Stomach (tissue), 8 donors: ENCODE measurements at regions not wholly inside any gene's neighbourhood (a gene's known extent, or its start where the extent isn't known, plus 50 kb on each side); places are given as distances from the start of the nearest gene placed in this dataset.

ENCODE experiments used
- DNase-seq, 2 donors: peaks; one replicate each; pipeline versions ENCODE4 v3.0.0 to v3.0.0-alpha.2; 2013 to 2019
- H3K27ac ChIP-seq, 5 donors: fragments of 200-600 bp in 4 of 5; sonication (generic) in 4 of 5; one replicate each; pipeline ENCODE4 v1.5.1; 2013 to 2019; ENCODE audit warnings: mild to moderate bottlenecking in 1 of 5, moderate library complexity in 1 of 5
- H3K27me3 ChIP-seq, 3 donors: fragments of 200-600 bp; sonication (generic); one replicate each; pipeline ENCODE4 v1.5.1; 2017 to 2019; ENCODE audit warnings: mixed run types in 1 of 3
- H3K36me3 ChIP-seq, 4 donors: fragments of 200-600 bp; sonication (generic); 1 replicate in 3 of 4; 2 replicates in 1 of 4; pipeline ENCODE4 v1.5.1; 2016 to 2019
- H3K4me1 ChIP-seq, 4 donors: fragments of 200-600 bp; sonication (generic); one replicate each; pipeline ENCODE4 v1.5.1; 2016 to 2019
- H3K4me3 ChIP-seq, 4 donors: fragments of 200-600 bp; sonication (generic) in 3 of 4; one replicate each; pipeline ENCODE4 v1.5.1; 2016 to 2019; ENCODE audit warnings: mild to moderate bottlenecking in 1 of 4
- H3K9me3 ChIP-seq, 4 donors: fragments of 200-600 bp; sonication (generic); one replicate each; pipeline ENCODE4 v1.5.1; 2016 to 2019
- CTCF ChIP-seq, 7 experiments: fragments of 450-650 bp in 4 of 7; fragments of 200-600 bp in 3 of 7; sonication (generic) in 3 of 7; IDR thresholded peaks; one replicate each; pipeline ENCODE4 v1.5.1; 2016 to 2019; ENCODE audit warnings: antibody characterized with exemption in 7 of 7, control low read depth in 2 of 7, mild to moderate bottlenecking in 1 of 7
- EP300 ChIP-seq: sonication (generic); formaldehyde crosslinking; IDR thresholded peaks from one replicate; pipeline ENCODE4 v1.6.1; 2017; ENCODE audit warnings: antibody characterized with exemption
- POLR2A ChIP-seq, 4 donors: fragments of 450-650 bp; IDR thresholded peaks; one replicate each; pipeline ENCODE4 v1.6.1; 2016; ENCODE audit warnings: antibody characterized with exemption in 4 of 4, control low read depth in 2 of 4, mild to moderate bottlenecking in 1 of 4, moderate library complexity in 1 of 4
- POLR2AphosphoS5 ChIP-seq, 3 donors: sonication (generic); formaldehyde crosslinking; IDR thresholded peaks; one replicate each; pipeline ENCODE4 v1.6.1; 2016; ENCODE audit warnings: antibody characterized with exemption in 3 of 3
- WGBS, 5 donors: extraction: QIAGEN DNeasy Blood & Tissue Kit in 3 of 5; methylation state at CpG; one replicate each; pipeline versions ENCODE4 v1.1.5 to v1.1.7; 2013 to 2018; 5-methylcytosine and 5-hydroxymethylcytosine counted together
- intact Hi-C: fragments of 100-400 bp; cut with DNase I; formaldehyde crosslinking; loops from one replicate; pipeline ENCODE4 v1.15.1; 2023; ENCODE audit warnings: low total_unique reads
- donor health status: healthy with polysubstance abuse.
- donor health status: Bipolar disorder and iron deficiency.
- donor health status: healthy.

GRCh38 chr13:34719060-34719875, 222.8 kb upstream of the NBEA start:
- H3K36me3 ChIP-seq, result no peaks in the 10 kb centered on the region
- 78 to 87% (median 85%) methylated on average over 4 of the region's 4 CpGs for WGBS, 5 donors
- intact Hi-C loops, result no loop called here
- TF ChIP-seq CTCF (IDR thresholded peaks at IDR 0.05), result no peak
- H3K4me3 ChIP-seq, result no peak overlapping the region
- H3K9me3 ChIP-seq, result peaks cover 0 to 4% (median 0%) of the 10 kb centered on the region in 4 donors
- no peak overlapping the region for H3K27ac ChIP-seq
- DNase-seq, result no peak
- no peaks in the 10 kb centered on the region for H3K27me3 ChIP-seq
- H3K4me1 ChIP-seq, result no peaks in the 10 kb centered on the region

- intact Hi-C loops, result no loop called here
- Histone ChIP-seq H3K4me3 (no peak overlapping the region), H3K27ac (no peak overlapping the region), H3K36me3 (no peaks in the 10 kb centered on the region), H3K4me1 (no peaks in the 10 kb centered on the region), H3K9me3 (peaks cover 0 to 4% (median 0%) of the 10 kb centered on the region in 4 donors), H3K27me3 (no peaks in the 10 kb centered on the region)
- DNase-seq, result no peak
- TF ChIP-seq EP300, result no peak
- no peak for TF ChIP-seq POLR2AphosphoS5 (IDR thresholded peaks at IDR 0.05)
- TF ChIP-seq POLR2A (IDR thresholded peaks at IDR 0.05), result no peak
- no peak for TF ChIP-seq CTCF (IDR thresholded peaks at IDR 0.05)
- 29 to 80% (median 68%) methylated on average over 2 of the region's 2 CpGs for WGBS, 5 donors
Observed at GRCh38 chr13:34720618-34721017, 221.5 kb upstream of the NBEA start.

- Histone ChIP-seq H3K4me3 (no peak overlapping the region), H3K36me3 (no peaks in the 10 kb centered on the region), H3K4me1 (no peaks in the 10 kb centered on the region), H3K27ac (no peak overlapping the region), H3K27me3 (no peaks in the 10 kb centered on the region), H3K9me3 (peaks cover 0 to 4% (median 0%) of the 10 kb centered on the region in 4 donors)
- WGBS, 5 donors, result 55 to 74% (median 65%) methylated on average over 3 of the region's 3 CpGs
- TF ChIP-seq EP300 (no peak), POLR2AphosphoS5 (IDR thresholded peaks at IDR 0.05) (no peak), CTCF (IDR thresholded peaks at IDR 0.05) (no peak), POLR2A (IDR thresholded peaks at IDR 0.05) (no peak)
- intact Hi-C loops, result no loop called here
- no peak for DNase-seq
Observed at GRCh38 chr13:34721631-34722595, 220.2 kb upstream of the NBEA start.

GRCh38 chr13:34722922-34723321, 219.1 kb upstream of the NBEA start:
- Histone ChIP-seq H3K27me3 (no peaks in the 10 kb centered on the region), H3K9me3 (peaks cover 0 to 4% (median 0%) of the 10 kb centered on the region in 4 donors), H3K36me3 (no peaks in the 10 kb centered on the region), H3K27ac (no peak overlapping the region), H3K4me1 (no peaks in the 10 kb centered on the region), H3K4me3 (no peak overlapping the region)
- TF ChIP-seq EP300 (no peak), CTCF (IDR thresholded peaks at IDR 0.05) (no peak), POLR2A (IDR thresholded peaks at IDR 0.05) (no peak), POLR2AphosphoS5 (IDR thresholded peaks at IDR 0.05) (no peak)
- peak in 1 of 2 donors; percentile 51 for DNase-seq
- intact Hi-C loops, result no loop called here
